Esophagus (tissue), 2 donors: ENCODE measurements at regions not wholly inside any gene's neighbourhood (a gene's known extent, or its start where the extent isn't known, plus 50 kb on each side); places are given as distances from the start of the nearest gene placed in this dataset.

Experiments used
- H3K27ac ChIP-seq, 2 donors: one replicate each; pipeline ENCODE4 v1.5.1; 2013; ENCODE audit warnings: low read depth in 2 of 2, mild to moderate bottlenecking in 2 of 2, inconsistent platforms in 1 of 2, low read length in 1 of 2, moderate library complexity in 1 of 2
- H3K27me3 ChIP-seq, 2 donors: one replicate each; pipeline ENCODE4 v1.6.1; 2013; ENCODE audit warnings: low read length in 2 of 2, control low read depth in 1 of 2, mild to moderate bottlenecking in 1 of 2; ENCODE audit not compliant: insufficient read depth in 2 of 2, control insufficient read depth in 1 of 2
- H3K36me3 ChIP-seq, 2 donors: one replicate each; pipeline ENCODE4 v1.6.1; 2013; ENCODE audit warnings: low read length in 1 of 2; ENCODE audit not compliant: control insufficient read depth in 2 of 2, insufficient read depth in 2 of 2
- H3K4me1 ChIP-seq, 2 donors: one replicate each; pipeline ENCODE4 v1.6.1; 2013; ENCODE audit warnings: low read length in 1 of 2; ENCODE audit not compliant: control insufficient read depth in 2 of 2, insufficient read depth in 2 of 2
- H3K4me3 ChIP-seq, 2 donors: one replicate each; pipeline ENCODE4 v1.5.1; 2013; ENCODE audit warnings: low read length in 2 of 2, mild to moderate bottlenecking in 2 of 2, low read depth in 1 of 2, moderate library complexity in 1 of 2
- H3K9me3 ChIP-seq, 2 donors: one replicate each; pipeline ENCODE4 v1.6.1; 2013; ENCODE audit warnings: mild to moderate bottlenecking in 2 of 2, low read depth in 1 of 2, low read length in 1 of 2, moderate library complexity in 1 of 2; ENCODE audit not compliant: control insufficient read depth in 2 of 2, insufficient read depth in 1 of 2
- WGBS, 2 donors: extraction: QIAGEN DNeasy Blood & Tissue Kit; methylation state at CpG; one replicate each; pipeline ENCODE4 v1.1.7; 2013; 5-methylcytosine and 5-hydroxymethylcytosine counted together
- donor health status: healthy with polysubstance abuse.
- donor health status: Bipolar disorder and iron deficiency.

- Histone ChIP-seq H3K27ac (no peak overlapping the region), H3K4me1 (no peaks in the 10 kb centered on the region), H3K36me3 (no peaks in the 10 kb centered on the region), H3K27me3 (no peaks in the 10 kb centered on the region), H3K4me3 (no peak overlapping the region), H3K9me3 (no peaks in the 10 kb centered on the region)
- WGBS, 2 donors = 72 to 80% methylated on average over 4 of the region's 4 CpGs
These were observed 78.8 kb upstream of the DTNA start for GRCh38 chr18:34631093-34631966.

GRCh38 chr18:34632321-34632720 lies 77.8 kb upstream of the DTNA start:
- no peak overlapping the region for H3K4me3 ChIP-seq
- 66 to 67% methylated on average over 3 of the region's 3 CpGs for WGBS, 2 donors
- no peaks in the 10 kb centered on the region for H3K4me1 ChIP-seq
- H3K27ac ChIP-seq = no peak overlapping the region
- no peaks in the 10 kb centered on the region for H3K36me3 ChIP-seq
- no peaks in the 10 kb centered on the region for H3K9me3 ChIP-seq
- no peaks in the 10 kb centered on the region for H3K27me3 ChIP-seq

GRCh38 chr18:34633368-34633767 lies 76.7 kb upstream of the DTNA start:
- H3K27ac ChIP-seq = no peak overlapping the region
- H3K36me3 ChIP-seq = no peaks in the 10 kb centered on the region
- H3K4me3 ChIP-seq = no peak overlapping the region
- no peaks in the 10 kb centered on the region for H3K27me3 ChIP-seq
- no peaks in the 10 kb centered on the region for H3K9me3 ChIP-seq
- no peaks in the 10 kb centered on the region for H3K4me1 ChIP-seq
- WGBS, 2 donors = 61 to 70% methylated on average over 1 of the region's 1 CpG

GRCh38 chr18:34637094-34637801 lies 72.8 kb upstream of the DTNA start:
- Histone ChIP-seq H3K36me3 (no peaks in the 10 kb centered on the region), H3K4me1 (no peaks in the 10 kb centered on the region), H3K4me3 (no peak overlapping the region), H3K9me3 (no peaks in the 10 kb centered on the region), H3K27ac (no peak overlapping the region), H3K27me3 (no peaks in the 10 kb centered on the region)
- 67 to 69% methylated on average over 3 of the region's 3 CpGs for WGBS, 2 donors

GRCh38 chr18:34639687-34640086 lies 70.4 kb upstream of the DTNA start:
- H3K36me3 ChIP-seq = no peaks in the 10 kb centered on the region
- WGBS, 2 donors = 60 to 71% methylated on average over 1 of the region's 1 CpG
- H3K27ac ChIP-seq = no peak overlapping the region
- no peaks in the 10 kb centered on the region for H3K4me1 ChIP-seq
- no peak overlapping the region for H3K4me3 ChIP-seq
- no peaks in the 10 kb centered on the region for H3K27me3 ChIP-seq
- no peaks in the 10 kb centered on the region for H3K9me3 ChIP-seq

GRCh38 chr18:34640276-34640675 lies 69.8 kb upstream of the DTNA start:
- no peaks in the 10 kb centered on the region for H3K27me3 ChIP-seq
- H3K4me1 ChIP-seq = no peaks in the 10 kb centered on the region
- no peak overlapping the region for H3K27ac ChIP-seq
- WGBS, 2 donors = 59 to 60% methylated on average over 1 of the region's 1 CpG
- no peaks in the 10 kb centered on the region for H3K9me3 ChIP-seq
- no peak overlapping the region for H3K4me3 ChIP-seq
- H3K36me3 ChIP-seq = no peaks in the 10 kb centered on the region

GRCh38 chr18:34643989-34644388 lies 66.1 kb upstream of the DTNA start:
- WGBS, 2 donors = 46 to 50% methylated on average over 2 of the region's 2 CpGs
- H3K36me3 ChIP-seq = no peaks in the 10 kb centered on the region
- H3K4me1 ChIP-seq = no peaks in the 10 kb centered on the region
- H3K4me3 ChIP-seq = no peak overlapping the region
- H3K9me3 ChIP-seq = no peaks in the 10 kb centered on the region
- H3K27ac ChIP-seq = no peak overlapping the region
- no peaks in the 10 kb centered on the region for H3K27me3 ChIP-seq

GRCh38 chr18:34647251-34647650 lies 62.8 kb upstream of the DTNA start:
- Histone ChIP-seq H3K4me3 (no peak overlapping the region), H3K27ac (no peak overlapping the region), H3K4me1 (no peaks in the 10 kb centered on the region), H3K36me3 (no peaks in the 10 kb centered on the region), H3K9me3 (no peaks in the 10 kb centered on the region), H3K27me3 (no peaks in the 10 kb centered on the region)
- 77 to 85% methylated on average over 4 of the region's 4 CpGs for WGBS, 2 donors

- no peak overlapping the region for H3K4me3 ChIP-seq
- 77 to 81% methylated on average over 3 of the region's 3 CpGs for WGBS, 2 donors
- no peak overlapping the region for H3K27ac ChIP-seq
- no peaks in the 10 kb centered on the region for H3K9me3 ChIP-seq
- no peaks in the 10 kb centered on the region for H3K36me3 ChIP-seq
- no peaks in the 10 kb centered on the region for H3K27me3 ChIP-seq
- H3K4me1 ChIP-seq = no peaks in the 10 kb centered on the region
These were observed 61.7 kb upstream of the DTNA start for GRCh38 chr18:34648269-34648985.
